ENCODE measurements at regions not wholly inside any gene's neighbourhood (a gene's known extent, or its start where the extent isn't known, plus 50 kb on each side); places are given as distances from the start of the nearest gene placed in this dataset.

DNA sequence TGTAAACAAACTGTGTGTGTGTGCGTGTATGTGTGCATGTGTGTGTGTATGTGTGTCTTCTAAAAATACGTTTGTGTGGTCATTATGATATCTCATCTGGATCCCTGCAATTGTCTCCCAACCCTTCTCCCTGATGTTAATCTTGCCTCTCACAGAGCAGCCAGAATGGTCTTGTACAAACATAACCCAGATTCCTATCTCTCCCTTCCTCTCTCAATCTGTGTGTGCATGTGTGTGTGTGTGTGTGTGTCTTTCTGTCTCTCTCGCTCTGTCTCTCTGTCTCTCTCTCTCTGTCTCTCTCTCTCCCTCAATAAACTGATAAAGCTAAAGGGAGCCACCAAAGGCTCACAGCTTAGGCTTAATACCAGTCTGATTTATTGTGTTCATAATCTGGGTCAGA is 210.8 kb downstream of the PAX3 start (continued):
- TF ChIP-seq FOSL1 (IDR thresholded peaks at IDR 0.05; ENCODE audit: low read depth): no peak
- TF ChIP-seq ZNF274 (IDR thresholded peaks at IDR 0.05; ENCODE audit: low read depth, low read length): no peak
- no peak for TF ChIP-seq TCF7L2 (IDR thresholded peaks at IDR 0.05; ENCODE audit: borderline replicate concordance, extremely low read depth, insufficient read depth, insufficient read length)
- no peak for TF ChIP-seq RAD21 (IDR thresholded peaks at IDR 0.05; ENCODE audit: low read depth)

DNA sequence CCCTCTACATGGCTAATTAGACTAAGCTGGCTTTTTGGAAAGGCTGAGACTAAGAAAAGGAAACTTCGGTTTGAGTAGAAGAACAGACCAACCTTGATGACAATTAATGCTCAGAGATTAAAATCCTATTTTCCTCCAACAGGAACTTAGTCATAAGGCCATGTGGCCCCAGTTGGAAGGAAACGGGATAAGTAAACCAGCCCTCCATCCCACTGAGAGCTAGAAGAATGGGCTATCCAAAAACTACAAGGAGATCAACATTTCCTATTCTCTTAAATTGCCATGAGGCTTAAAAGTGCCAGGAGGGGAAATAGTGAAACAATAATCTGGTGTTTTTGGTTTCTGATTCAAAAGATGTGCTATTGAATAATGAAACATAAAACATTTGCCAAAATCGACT is 216.6 kb downstream of the PAX3 start:
- H3K27me3 ChIP-seq (ENCODE audit: insufficient read depth, low read length): peaks cover 68% of the 10 kb centered on the region
- no peaks in the 10 kb centered on the region for H3K4me1 ChIP-seq (ENCODE audit: control insufficient read depth in 1 of 2, insufficient read depth in 2 of 2, low read length in 2 of 2)
- no peak overlapping the region for H3K9ac ChIP-seq (ENCODE audit: low read length)
- no peaks in the 10 kb centered on the region for H3K79me2 ChIP-seq (ENCODE audit: insufficient read depth, low read length)
- H3K27ac ChIP-seq (ENCODE audit: low read depth, low read length): no peak overlapping the region
- no TSS peak for BruUV-seq (replicated peaks)
- no peaks in the 10 kb centered on the region for H4K20me1 ChIP-seq (ENCODE audit: insufficient read depth)
- no peak for DNase-seq (ENCODE audit: low read depth, low spot score)
- H3K4me2 ChIP-seq (ENCODE audit: low read length): no peak overlapping the region
- intact Hi-C loops (cut with micrococcal nuclease): no loop called here
- H3K4me3 ChIP-seq (replicated peaks in 1 of 2; ENCODE audit: low read depth in 1 of 2, low read length in 2 of 2): no peak overlapping the region
- CTCF ChIA-PET: no interaction called here
- POLR2A ChIA-PET: no interaction called here
- H2AFZ ChIP-seq (ENCODE audit: low read depth, low read length, poor library complexity, severe bottlenecking): no peak overlapping the region
- RAD21 ChIA-PET (ENCODE audit: low non-redundant PET in 1 of 2, low total read pairs in 2 of 2, uncharacterized antibody in 2 of 2, unreplicated experiment in 2 of 2): no interaction called here
- no peak for TF ChIP-seq FOSL1 (IDR thresholded peaks at IDR 0.05; ENCODE audit: low read depth)
- TF ChIP-seq EGR1 (IDR thresholded peaks at IDR 0.05; ENCODE audit: low read depth): no peak
- TF ChIP-seq RAD21 (IDR thresholded peaks at IDR 0.05; ENCODE audit: low read depth): no peak
- TF ChIP-seq SIN3A (IDR thresholded peaks at IDR 0.05; ENCODE audit: low read depth): no peak
- no peak for TF ChIP-seq JUND (IDR thresholded peaks at IDR 0.05)
- no peak for TF ChIP-seq CBX3 (IDR thresholded peaks at IDR 0.05; ENCODE audit: low read depth)
- TF ChIP-seq, protein P1, sequence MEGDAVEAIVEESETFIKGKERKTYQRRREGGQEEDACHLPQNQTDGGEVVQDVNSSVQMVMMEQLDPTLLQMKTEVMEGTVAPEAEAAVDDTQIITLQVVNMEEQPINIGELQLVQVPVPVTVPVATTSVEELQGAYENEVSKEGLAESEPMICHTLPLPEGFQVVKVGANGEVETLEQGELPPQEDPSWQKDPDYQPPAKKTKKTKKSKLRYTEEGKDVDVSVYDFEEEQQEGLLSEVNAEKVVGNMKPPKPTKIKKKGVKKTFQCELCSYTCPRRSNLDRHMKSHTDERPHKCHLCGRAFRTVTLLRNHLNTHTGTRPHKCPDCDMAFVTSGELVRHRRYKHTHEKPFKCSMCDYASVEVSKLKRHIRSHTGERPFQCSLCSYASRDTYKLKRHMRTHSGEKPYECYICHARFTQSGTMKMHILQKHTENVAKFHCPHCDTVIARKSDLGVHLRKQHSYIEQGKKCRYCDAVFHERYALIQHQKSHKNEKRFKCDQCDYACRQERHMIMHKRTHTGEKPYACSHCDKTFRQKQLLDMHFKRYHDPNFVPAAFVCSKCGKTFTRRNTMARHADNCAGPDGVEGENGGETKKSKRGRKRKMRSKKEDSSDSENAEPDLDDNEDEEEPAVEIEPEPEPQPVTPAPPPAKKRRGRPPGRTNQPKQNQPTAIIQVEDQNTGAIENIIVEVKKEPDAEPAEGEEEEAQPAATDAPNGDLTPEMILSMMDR (IDR thresholded peaks at IDR 0.05 in 2 of 3, conservative IDR thresholded peaks at IDR 0.05 in 1 of 3; ENCODE audit: borderline replicate concordance in 1 of 3, insufficient read depth in 1 of 3, low read depth in 2 of 3, low read length in 2 of 3): no peak
- TF ChIP-seq POLR2AphosphoS5 (IDR thresholded peaks at IDR 0.05; ENCODE audit: low read depth, low read length): no peak
- no peak for TF ChIP-seq CEBPB (IDR thresholded peaks at IDR 0.05; ENCODE audit: low read depth)
- TF ChIP-seq, protein P2, sequence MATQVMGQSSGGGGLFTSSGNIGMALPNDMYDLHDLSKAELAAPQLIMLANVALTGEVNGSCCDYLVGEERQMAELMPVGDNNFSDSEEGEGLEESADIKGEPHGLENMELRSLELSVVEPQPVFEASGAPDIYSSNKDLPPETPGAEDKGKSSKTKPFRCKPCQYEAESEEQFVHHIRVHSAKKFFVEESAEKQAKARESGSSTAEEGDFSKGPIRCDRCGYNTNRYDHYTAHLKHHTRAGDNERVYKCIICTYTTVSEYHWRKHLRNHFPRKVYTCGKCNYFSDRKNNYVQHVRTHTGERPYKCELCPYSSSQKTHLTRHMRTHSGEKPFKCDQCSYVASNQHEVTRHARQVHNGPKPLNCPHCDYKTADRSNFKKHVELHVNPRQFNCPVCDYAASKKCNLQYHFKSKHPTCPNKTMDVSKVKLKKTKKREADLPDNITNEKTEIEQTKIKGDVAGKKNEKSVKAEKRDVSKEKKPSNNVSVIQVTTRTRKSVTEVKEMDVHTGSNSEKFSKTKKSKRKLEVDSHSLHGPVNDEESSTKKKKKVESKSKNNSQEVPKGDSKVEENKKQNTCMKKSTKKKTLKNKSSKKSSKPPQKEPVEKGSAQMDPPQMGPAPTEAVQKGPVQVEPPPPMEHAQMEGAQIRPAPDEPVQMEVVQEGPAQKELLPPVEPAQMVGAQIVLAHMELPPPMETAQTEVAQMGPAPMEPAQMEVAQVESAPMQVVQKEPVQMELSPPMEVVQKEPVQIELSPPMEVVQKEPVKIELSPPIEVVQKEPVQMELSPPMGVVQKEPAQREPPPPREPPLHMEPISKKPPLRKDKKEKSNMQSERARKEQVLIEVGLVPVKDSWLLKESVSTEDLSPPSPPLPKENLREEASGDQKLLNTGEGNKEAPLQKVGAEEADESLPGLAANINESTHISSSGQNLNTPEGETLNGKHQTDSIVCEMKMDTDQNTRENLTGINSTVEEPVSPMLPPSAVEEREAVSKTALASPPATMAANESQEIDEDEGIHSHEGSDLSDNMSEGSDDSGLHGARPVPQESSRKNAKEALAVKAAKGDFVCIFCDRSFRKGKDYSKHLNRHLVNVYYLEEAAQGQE (IDR thresholded peaks at IDR 0.05; ENCODE audit: low read depth): no peak
- TF ChIP-seq TCF7L2 (IDR thresholded peaks at IDR 0.05; ENCODE audit: borderline replicate concordance, extremely low read depth, insufficient read depth, insufficient read length): no peak
- no peak for TF ChIP-seq ZNF274 (IDR thresholded peaks at IDR 0.05; ENCODE audit: low read depth, low read length)
- no peak for TF ChIP-seq POLR2A (IDR thresholded peaks at IDR 0.05; ENCODE audit: borderline replicate concordance, extremely low read depth, insufficient read depth, insufficient read length)
- no peak for TF ChIP-seq YY1 (IDR thresholded peaks at IDR 0.05; ENCODE audit: extremely low read depth, insufficient replicate concordance, low read depth, low read length)
- H3K9me2 ChIP-seq (ENCODE audit: insufficient read depth): no peaks in the 10 kb centered on the region
- H3K36me3 ChIP-seq (ENCODE audit: control insufficient read depth in 1 of 2, insufficient read depth in 2 of 2, low read length in 2 of 2): no peaks in the 10 kb centered on the region
- H3K9me3 ChIP-seq (ENCODE audit: control insufficient read depth in 1 of 2, insufficient read depth in 1 of 2, low read depth in 1 of 2, low read length in 2 of 2): no peaks in the 10 kb centered on the region
- ATAC-seq: no peak

All from HCT116 (cell line).